GM23338 (cell line): ENCODE measurements at regions not wholly inside any gene's neighbourhood (a gene's known extent, or its start where the extent isn't known, plus 50 kb on each side); places are given as distances from the start of the nearest gene placed in this dataset.
A peak's percentile ranks its signal among the peaks of the same experiment; 100 is the strongest.

Source experiments
- ATAC-seq: fragments of 200-7000 bp; cut with Tn5 transposase; 3 replicates; pipeline ENCODE4 v1.9.1; 2020
- DNase-seq: peaks from one replicate; pipeline ENCODE4 v3.0.0-alpha.2; 2015; ENCODE audit warnings: low spot score
- H2AFZ ChIP-seq: fragments of 200-600 bp; sonication (generic); 2 replicates; pipeline ENCODE4 v1.8.0; 2016; ENCODE audit warnings: antibody characterized with exemption, mild to moderate bottlenecking, moderate library complexity
- H3F3A ChIP-seq: fragments of 200-600 bp; sonication (generic); replicated peaks from 2 replicates; pipeline ENCODE4 v1.8.0; 2017; ENCODE audit warnings: antibody characterized with exemption, mixed run types, low read depth
- H3K27ac ChIP-seq: fragments of 200-600 bp; sonication (generic); 2 replicates; pipeline ENCODE4 v1.6.1; 2016; ENCODE audit warnings: low read depth
- H3K27me3 ChIP-seq: fragments of 200-600 bp; sonication (generic); 2 replicates; pipeline ENCODE4 v1.8.0; 2016; ENCODE audit warnings: mild to moderate bottlenecking, mixed run types, moderate library complexity; ENCODE audit not compliant: insufficient read depth
- H3K36me3 ChIP-seq: fragments of 200-600 bp; sonication (generic); 2 replicates; pipeline ENCODE4 v1.8.0; 2016; ENCODE audit warnings: mild to moderate bottlenecking; ENCODE audit not compliant: insufficient read depth
- H3K4me1 ChIP-seq: fragments of 200-600 bp; sonication (generic); 2 replicates; pipeline ENCODE4 v1.8.0; 2016; ENCODE audit warnings: mild to moderate bottlenecking, moderate library complexity; ENCODE audit not compliant: insufficient read depth
- H3K4me2 ChIP-seq: fragments of 200-600 bp; sonication (generic); 2 replicates; pipeline ENCODE4 v1.7.1; 2017; ENCODE audit warnings: mixed run types
- H3K4me3 ChIP-seq: fragments of 200-600 bp; sonication (generic); 2 replicates; pipeline ENCODE4 v1.6.1; 2016; ENCODE audit warnings: mixed run types
- H3K79me2 ChIP-seq: fragments of 200-600 bp; sonication (generic); replicated peaks from 2 replicates; pipeline ENCODE4 v1.8.0; 2017; ENCODE audit warnings: mild to moderate bottlenecking; ENCODE audit not compliant: insufficient read depth
- H3K9me2 ChIP-seq: fragments of 200-600 bp; sonication (generic); 2 replicates; pipeline ENCODE4 v1.8.0; 2017; ENCODE audit not compliant: insufficient read depth
- H4K20me1 ChIP-seq: fragments of 200-600 bp; sonication (generic); replicated peaks from 2 replicates; pipeline ENCODE4 v1.8.0; 2017; ENCODE audit warnings: mild to moderate bottlenecking; ENCODE audit not compliant: insufficient read depth
- H3K27ac Mint-ChIP-seq: 2 replicates; pipeline ENCODE4 v1.8.0; 2020; ENCODE audit warnings: inconsistent platforms, mild to moderate bottlenecking, moderate library complexity, mixed read lengths
- H3K27me3 Mint-ChIP-seq: 3 replicates; pipeline ENCODE4 v1.8.0; 2022; ENCODE audit warnings: low read depth, mild to moderate bottlenecking, moderate library complexity, mixed read lengths, inconsistent platforms; ENCODE audit not compliant: insufficient read depth, poor library complexity
- H3K36me3 Mint-ChIP-seq: 3 replicates; pipeline ENCODE4 v1.8.0; 2021; ENCODE audit warnings: low read depth, mild to moderate bottlenecking, inconsistent platforms, moderate library complexity, mixed read lengths
- H3K4me1 Mint-ChIP-seq: 3 replicates; pipeline ENCODE4 v1.8.0; 2020; ENCODE audit warnings: mild to moderate bottlenecking, inconsistent platforms, mixed read lengths
- H3K4me3 Mint-ChIP-seq: 3 replicates; pipeline ENCODE4 v1.8.0; 2021; ENCODE audit warnings: moderate library complexity, mild to moderate bottlenecking, inconsistent platforms, mixed read lengths
- H3K9me3 Mint-ChIP-seq: 3 replicates; pipeline ENCODE4 v1.8.0; 2020; ENCODE audit warnings: moderate library complexity, mild to moderate bottlenecking, inconsistent platforms, mixed read lengths
- CREB1 ChIP-seq: fragments of 250-450 bp; sonication (Bioruptor Pico); IDR thresholded peaks from 2 replicates; pipeline ENCODE4 v1.5.0; 2020; ENCODE audit warnings: low read depth, mild to moderate bottlenecking, moderate library complexity
- CTCF ChIP-seq, 2 experiments: fragments of 200-600 bp in 1 of 2; sonication (generic) in 1 of 2; conservative IDR thresholded peaks; 2 replicates each; pipeline versions ENCODE4 v1.5.1 to v1.6.1; 2016 to 2017; ENCODE audit warnings: antibody characterized with exemption in 2 of 2, low read depth in 2 of 2, mild to moderate bottlenecking in 2 of 2, moderate library complexity in 1 of 2
- ETS1 ChIP-seq: IDR thresholded peaks from 2 replicates; pipeline ENCODE4 v1.6.1; 2016; ENCODE audit warnings: antibody characterized with exemption
- EZH2 ChIP-seq: fragments of 200-600 bp; sonication (generic); IDR thresholded peaks from one replicate; pipeline ENCODE4 v1.8.0; 2017; ENCODE audit warnings: antibody characterized with exemption, mild to moderate bottlenecking, low read depth; ENCODE audit not compliant: unreplicated experiment
- EZH2phosphoT487 ChIP-seq: fragments of 200-600 bp; sonication (generic); IDR thresholded peaks from one replicate; pipeline ENCODE4 v1.8.1; 2018; ENCODE audit warnings: antibody characterized with exemption; ENCODE audit not compliant: unreplicated experiment
- JUNB ChIP-seq: IDR thresholded peaks from one replicate; pipeline ENCODE4 v1.6.1; 2016; ENCODE audit warnings: antibody characterized with exemption; ENCODE audit not compliant: unreplicated experiment
- NANOG ChIP-seq: IDR thresholded peaks from 2 replicates; pipeline ENCODE4 v1.6.1; 2016; ENCODE audit warnings: antibody characterized with exemption, borderline replicate concordance
- POLR2AphosphoS5 ChIP-seq: IDR thresholded peaks from 2 replicates; pipeline ENCODE4 v1.6.1; 2016; ENCODE audit warnings: antibody characterized with exemption, low read depth
- REST ChIP-seq: IDR thresholded peaks from one replicate; pipeline ENCODE4 v1.6.1; 2018; ENCODE audit warnings: antibody characterized with exemption; ENCODE audit not compliant: unreplicated experiment
- STAT1 ChIP-seq: IDR thresholded peaks from one replicate; pipeline ENCODE4 v1.6.1; 2016; ENCODE audit warnings: antibody characterized with exemption; ENCODE audit not compliant: unreplicated experiment
- ZNF114 ChIP-seq: fragments of 250-450 bp; sonication (Bioruptor Pico); IDR thresholded peaks from 2 replicates; pipeline ENCODE4 v1.5.0; 2020; ENCODE audit warnings: mild to moderate bottlenecking, moderate library complexity
- ZNF331 ChIP-seq: fragments of 250-450 bp; sonication (Bioruptor Pico); IDR thresholded peaks from 2 replicates; pipeline ENCODE4 v1.5.0; 2020; ENCODE audit warnings: low read depth, mild to moderate bottlenecking, moderate library complexity
- ZNF462 ChIP-seq: fragments of 250-450 bp; sonication (Bioruptor Pico); IDR thresholded peaks from 2 replicates; pipeline ENCODE4 v1.5.0; 2020; ENCODE audit warnings: mild to moderate bottlenecking, moderate library complexity

GRCh38 chr3:177823701-177824189, 626.5 kb upstream of the TBL1XR1 start:
- Mint-ChIP-seq H3K36me3 (no peaks in the 10 kb centered on the region), H3K4me3 (no peak overlapping the region), H3K4me1 (peaks cover 9% of the 10 kb centered on the region), H3K27me3 (peaks cover 3% of the 10 kb centered on the region), H3K9me3 (no peaks in the 10 kb centered on the region), H3K27ac (no peak overlapping the region)
- DNase-seq: no peak
- H3F3A ChIP-seq: no peaks in the 10 kb centered on the region
- H2AFZ ChIP-seq: peak overlapping the region; percentile 88
- H3K79me2 ChIP-seq: no peaks in the 10 kb centered on the region
- H3K4me3 ChIP-seq: no peak overlapping the region
- H3K27ac ChIP-seq: no peak overlapping the region
- TF ChIP-seq JUNB: no peak
- no peak for TF ChIP-seq STAT1
- TF ChIP-seq ETS1: no peak
- TF ChIP-seq REST: no peak
- no peak for TF ChIP-seq ZNF331 (CRISPR knock-in tag)
- no peak for TF ChIP-seq NANOG
- no peak for TF ChIP-seq CTCF (conservative IDR thresholded peaks at IDR 0.05; ENCODE audit: low read depth in 2 of 2)
- no peak for TF ChIP-seq EZH2phosphoT487
- TF ChIP-seq ZNF114 (CRISPR knock-in tag): no peak
- TF ChIP-seq EZH2: no peak
- TF ChIP-seq POLR2AphosphoS5: no peak
- no peak for TF ChIP-seq CREB1 (CRISPR knock-in tag)
- no peak for TF ChIP-seq ZNF462
- ATAC-seq: no peak
- no peaks in the 10 kb centered on the region for H3K36me3 ChIP-seq
- no peaks in the 10 kb centered on the region for H4K20me1 ChIP-seq
- no peaks in the 10 kb centered on the region for H3K9me2 ChIP-seq
- peaks cover 6% of the 10 kb centered on the region; the same call in 1 of the 2 replicates for H3K4me1 ChIP-seq
- H3K27me3 ChIP-seq: no peaks in the 10 kb centered on the region
- H3K4me2 ChIP-seq: no peak overlapping the region
